Testis (tissue), 2 donors: ENCODE measurements at regions not wholly inside any gene's neighbourhood (a gene's known extent, or its start where the extent isn't known, plus 50 kb on each side); places are given as distances from the start of the nearest gene placed in this dataset.

Experiments
- DNase-seq: peaks from one replicate; pipeline ENCODE4 v3.0.0-alpha.2; 2019
- H3K27ac ChIP-seq, 2 donors: fragments of 200-600 bp; sonication (generic); one replicate each; pipeline ENCODE4 v1.5.1; 2019
- H3K27me3 ChIP-seq: fragments of 200-600 bp; sonication (generic); one replicate; pipeline ENCODE4 v1.5.1; 2019
- H3K36me3 ChIP-seq: fragments of 200-600 bp; sonication (generic); one replicate; pipeline ENCODE4 v1.5.1; 2017; ENCODE audit warnings: low read depth; ENCODE audit errors: missing control alignments
- H3K4me1 ChIP-seq: fragments of 200-600 bp; sonication (generic); one replicate; pipeline ENCODE4 v1.5.1; 2019
- H3K4me3 ChIP-seq, 2 donors: fragments of 200-600 bp; sonication (generic); one replicate each; pipeline ENCODE4 v1.5.1; 2017 to 2019
- H3K9me3 ChIP-seq: fragments of 200-600 bp; sonication (generic); one replicate; pipeline ENCODE4 v1.5.1; 2017
- POLR2A ChIP-seq: fragments of 450-650 bp; IDR thresholded peaks from one replicate; pipeline ENCODE4 v1.6.1; 2017; ENCODE audit warnings: antibody characterized with exemption, mild to moderate bottlenecking, moderate library complexity
- WGBS, 2 donors: methylation state at CpG; one replicate each; pipeline ENCODE4 v1.1.5; 2018; 5-methylcytosine and 5-hydroxymethylcytosine counted together
- intact Hi-C: fragments of 100-400 bp; cut with DNase I; formaldehyde crosslinking; loops from one replicate; pipeline ENCODE4 v1.15.1; 2023; ENCODE audit warnings: low total_unique reads
- TF ChIP-seq, protein P1 (sequence below), 3 experiments: fragments of 450-650 bp in 2 of 3; fragments of 200-600 bp in 1 of 3; sonication (generic) in 1 of 3; IDR thresholded peaks; one replicate each; pipeline ENCODE4 v1.5.1; 2016 to 2019; ENCODE audit warnings: antibody characterized with exemption in 3 of 3, mild to moderate bottlenecking in 2 of 3, moderate library complexity in 1 of 3

DNA sequence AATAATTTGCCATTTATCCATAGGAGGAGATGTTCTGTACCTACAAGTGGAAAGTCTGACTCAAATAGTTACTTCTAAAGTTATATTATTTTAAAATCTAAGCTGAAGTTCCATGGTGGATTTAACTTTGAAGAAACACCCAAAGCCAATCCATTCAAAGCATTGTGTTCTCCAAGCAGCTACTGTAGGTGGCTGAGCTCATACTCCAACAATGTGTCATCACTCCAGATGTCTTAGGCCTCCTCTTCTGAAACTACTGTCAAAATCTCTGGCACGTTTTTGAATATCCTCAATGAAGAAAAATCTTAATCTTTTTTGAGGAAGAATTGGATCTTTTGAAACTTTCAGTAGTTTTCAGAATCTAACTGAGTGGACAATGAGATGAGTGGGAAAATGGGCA is 169.1 kb downstream of the PTEN start:
- H3K4me1 ChIP-seq = no peaks in the 10 kb centered on the region
- H3K36me3 ChIP-seq = no peaks in the 10 kb centered on the region
- no peak overlapping the region for H3K27ac ChIP-seq
- intact Hi-C loops = no loop called here
- H3K4me3 ChIP-seq = no peak overlapping the region
- H3K27me3 ChIP-seq = no peaks in the 10 kb centered on the region
- DNase-seq = no peak
- TF ChIP-seq POLR2A = no peak
- TF ChIP-seq, protein P1, sequence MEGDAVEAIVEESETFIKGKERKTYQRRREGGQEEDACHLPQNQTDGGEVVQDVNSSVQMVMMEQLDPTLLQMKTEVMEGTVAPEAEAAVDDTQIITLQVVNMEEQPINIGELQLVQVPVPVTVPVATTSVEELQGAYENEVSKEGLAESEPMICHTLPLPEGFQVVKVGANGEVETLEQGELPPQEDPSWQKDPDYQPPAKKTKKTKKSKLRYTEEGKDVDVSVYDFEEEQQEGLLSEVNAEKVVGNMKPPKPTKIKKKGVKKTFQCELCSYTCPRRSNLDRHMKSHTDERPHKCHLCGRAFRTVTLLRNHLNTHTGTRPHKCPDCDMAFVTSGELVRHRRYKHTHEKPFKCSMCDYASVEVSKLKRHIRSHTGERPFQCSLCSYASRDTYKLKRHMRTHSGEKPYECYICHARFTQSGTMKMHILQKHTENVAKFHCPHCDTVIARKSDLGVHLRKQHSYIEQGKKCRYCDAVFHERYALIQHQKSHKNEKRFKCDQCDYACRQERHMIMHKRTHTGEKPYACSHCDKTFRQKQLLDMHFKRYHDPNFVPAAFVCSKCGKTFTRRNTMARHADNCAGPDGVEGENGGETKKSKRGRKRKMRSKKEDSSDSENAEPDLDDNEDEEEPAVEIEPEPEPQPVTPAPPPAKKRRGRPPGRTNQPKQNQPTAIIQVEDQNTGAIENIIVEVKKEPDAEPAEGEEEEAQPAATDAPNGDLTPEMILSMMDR (IDR thresholded peaks at IDR 0.05) = no peak
- 63 to 74% methylated on average over 1 of the region's 1 CpG for WGBS, 2 donors
- H3K9me3 ChIP-seq = no peaks in the 10 kb centered on the region

GRCh38 chr10:88033385-88033784 is 170.0 kb downstream of the PTEN start:
- DNase-seq = no peak
- Histone ChIP-seq H3K9me3 (no peaks in the 10 kb centered on the region), H3K4me3 (no peak overlapping the region), H3K27ac (no peak overlapping the region), H3K27me3 (no peaks in the 10 kb centered on the region), H3K36me3 (no peaks in the 10 kb centered on the region), H3K4me1 (no peaks in the 10 kb centered on the region)
- TF ChIP-seq, protein P1 (IDR thresholded peaks at IDR 0.05) = no peak
- no peak for TF ChIP-seq POLR2A
- intact Hi-C loops = no loop called here
- WGBS, 2 donors = 87% methylated on average over 3 of the region's 3 CpGs

DNA sequence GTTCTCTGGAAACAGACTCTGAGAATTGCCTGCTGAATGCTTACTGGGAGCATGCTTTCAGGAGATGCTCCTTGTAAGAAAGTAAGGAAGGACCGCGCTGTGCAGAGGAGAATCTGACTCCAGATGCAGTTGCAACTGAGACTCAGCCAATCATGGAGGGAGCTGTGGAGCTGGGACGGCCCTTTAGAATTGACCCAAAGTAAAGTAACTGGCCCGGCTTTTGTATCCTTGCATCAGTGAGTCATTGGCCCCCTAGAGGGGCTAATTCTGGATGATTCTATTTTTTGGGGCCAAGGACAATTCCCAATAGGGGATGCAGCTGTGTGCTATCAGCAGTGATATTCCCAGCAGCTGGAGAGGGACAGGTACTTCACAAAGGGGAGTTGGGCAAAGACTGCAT is 170.4 kb downstream of the PTEN start:
- Histone ChIP-seq H3K4me3 (no peak overlapping the region), H3K27ac (no peak overlapping the region), H3K9me3 (no peaks in the 10 kb centered on the region), H3K4me1 (no peaks in the 10 kb centered on the region), H3K36me3 (no peaks in the 10 kb centered on the region), H3K27me3 (no peaks in the 10 kb centered on the region)
- TF ChIP-seq POLR2A = no peak
- TF ChIP-seq, protein P1 (IDR thresholded peaks at IDR 0.05) = no peak
- intact Hi-C loops = no loop called here
- 87 to 90% methylated on average over 4 of the region's 4 CpGs for WGBS, 2 donors
- no peak for DNase-seq

- DNase-seq = no peak
- Histone ChIP-seq H3K4me1 (no peaks in the 10 kb centered on the region), H3K9me3 (no peaks in the 10 kb centered on the region), H3K4me3 (no peak overlapping the region), H3K27ac (no peak overlapping the region), H3K27me3 (no peaks in the 10 kb centered on the region), H3K36me3 (no peaks in the 10 kb centered on the region)
- intact Hi-C loops = no loop called here
- TF ChIP-seq, protein P1 (IDR thresholded peaks at IDR 0.05) = no peak
- TF ChIP-seq POLR2A = no peak
- WGBS, 2 donors = 92 to 95% methylated on average over 4 of the region's 4 CpGs
Measured at GRCh38 chr10:88036126-88036525, 172.7 kb downstream of the PTEN start.

GRCh38 chr10:88037623-88038022 is 174.2 kb downstream of the PTEN start:
- intact Hi-C loops = no loop called here
- H3K4me3 ChIP-seq = no peak overlapping the region
- no peak for DNase-seq
- H3K4me1 ChIP-seq = no peaks in the 10 kb centered on the region
- no peaks in the 10 kb centered on the region for H3K27me3 ChIP-seq
- TF ChIP-seq POLR2A = no peak
- TF ChIP-seq, protein P1 (IDR thresholded peaks at IDR 0.05) = no peak
- 85 to 89% methylated on average over 2 of the region's 2 CpGs for WGBS, 2 donors
- no peaks in the 10 kb centered on the region for H3K36me3 ChIP-seq
- H3K27ac ChIP-seq = no peak overlapping the region
- H3K9me3 ChIP-seq = no peaks in the 10 kb centered on the region
